GM10248 (cell line): ENCODE measurements at regions not wholly inside any gene's neighbourhood (a gene's known extent, or its start where the extent isn't known, plus 50 kb on each side); places are given as distances from the start of the nearest gene placed in this dataset.

Experiments used
- CTCF ChIA-PET: fragments of 300-600 bp; sonication (Branson Sonifier 250); formaldehyde crosslinking; extraction: SDS; loops from one replicate; lab custom pipeline; 2021; ENCODE audit warnings: antibody characterized with exemption; lab: Yijun Ruan, JAX
- POLR2A ChIA-PET: fragments of 350-650 bp; sonication (Branson Sonifier 250); formaldehyde crosslinking; extraction: SDS; loops from one replicate; lab custom pipeline; 2020; ENCODE audit warnings: antibody characterized with exemption; lab: Yijun Ruan, JAX
- DNase-seq: peaks from one replicate; pipeline ENCODE4 v3.0.0; 2012; ENCODE audit errors: extremely low spot score
- CTCF ChIP-seq: IDR thresholded peaks from 2 replicates; pipeline ENCODE4 v1.5.1; 2012; ENCODE audit warnings: mild to moderate bottlenecking, low read depth; ENCODE audit errors: extremely low read depth, missing control alignments, control extremely low read depth

GRCh38 chr10:6643962-6644361 is 63.9 kb upstream of the PRKCQ start:
- TF ChIP-seq CTCF: no peak
- CTCF ChIA-PET: interaction anchor here (0.9 kb wide), 1 partner anchor 21 kb away, joined by 3 read pairs; no protein-coding TSS in a partner anchor
- no peak for DNase-seq
- POLR2A ChIA-PET: no interaction called here

DNA sequence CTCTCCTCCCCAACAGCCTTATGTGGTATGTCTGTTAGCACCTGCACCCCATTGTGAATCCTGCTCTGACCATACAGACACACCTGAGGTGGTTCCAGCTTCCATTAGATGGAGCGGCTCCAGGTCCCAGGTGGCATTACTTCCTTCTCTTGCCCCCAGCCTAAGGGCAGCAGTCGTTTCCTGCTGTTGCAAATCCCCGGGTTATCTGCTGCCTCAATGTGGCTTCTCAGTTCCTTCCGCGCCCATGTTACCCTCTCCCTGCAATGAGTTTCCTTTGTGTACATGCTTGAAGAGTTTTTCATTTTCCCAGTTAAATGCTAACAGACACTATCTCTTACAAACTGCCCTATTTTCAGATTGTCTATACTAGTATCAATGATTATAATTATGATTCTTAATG is 62.8 kb upstream of the PRKCQ start:
- no peak for TF ChIP-seq CTCF
- POLR2A ChIA-PET: no interaction called here
- CTCF ChIA-PET: interaction anchor here (0.9 kb wide), 1 partner anchor 44 kb away, joined by 3 read pairs; no protein-coding TSS in a partner anchor
- DNase-seq: no peak

DNA sequence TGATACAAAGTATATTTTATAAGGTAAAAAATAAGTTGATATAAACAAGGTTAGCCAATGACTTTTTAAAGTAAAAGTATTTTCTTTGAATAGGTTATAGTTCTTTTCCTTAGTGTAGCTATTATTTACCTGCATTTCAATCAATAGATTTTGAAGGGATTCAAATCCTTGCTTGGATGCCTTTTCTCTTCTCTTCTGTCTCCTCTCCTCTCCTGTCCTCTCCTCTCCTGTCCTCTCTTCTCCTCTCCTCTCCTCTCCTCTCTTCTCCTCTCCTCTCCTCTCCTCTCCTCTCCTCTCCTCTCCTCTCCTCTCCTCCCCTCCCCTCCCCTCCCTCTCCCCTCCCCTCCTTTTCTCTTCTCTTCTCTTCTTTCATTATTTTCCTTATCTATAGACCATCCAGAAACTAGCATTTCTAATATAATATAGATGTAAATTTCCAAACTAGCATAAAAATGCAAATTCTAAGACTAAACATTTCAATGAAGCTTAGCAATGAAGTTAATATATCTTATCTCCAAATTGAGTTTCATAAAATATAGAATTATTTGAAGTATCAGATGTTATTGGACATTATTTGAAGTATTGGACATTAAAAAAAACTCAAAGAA is 60.5 kb upstream of the PRKCQ start:
- no peak for TF ChIP-seq CTCF
- CTCF ChIA-PET: no interaction called here
- POLR2A ChIA-PET: no interaction called here
- DNase-seq: no peak

GRCh38 chr10:6637053-6637452 is 57.0 kb upstream of the PRKCQ start:
- POLR2A ChIA-PET: interaction anchor here (0.6 kb wide), 1 partner anchor 1027 kb away, joined by 3 read pairs; no protein-coding TSS in a partner anchor
- DNase-seq: no peak
- CTCF ChIA-PET: interaction anchor here (1.6 to 3.1 kb wide), 2 partner anchors 11 to 41 kb away, joined by 4 to 15 read pairs; no protein-coding TSS in a partner anchor
- TF ChIP-seq CTCF: no peak

DNA sequence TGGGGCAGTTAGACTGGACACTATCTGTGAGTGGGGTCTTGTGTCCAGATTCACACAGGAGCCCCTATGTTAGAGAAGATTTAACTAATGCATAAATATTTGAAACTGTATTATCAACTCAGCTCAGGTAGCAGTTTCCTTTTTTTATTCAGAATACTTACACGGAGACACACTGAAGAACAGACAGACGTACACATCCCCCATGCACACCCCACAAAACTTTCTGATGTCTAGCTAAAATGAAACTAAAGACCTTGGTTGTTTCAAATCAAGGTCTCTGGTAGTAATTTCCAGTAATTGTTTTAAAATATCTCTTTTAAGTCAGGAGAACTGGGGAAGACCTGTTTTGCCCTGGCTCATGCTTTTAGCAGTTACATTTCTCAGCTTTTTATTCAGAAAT is 55.7 kb upstream of the PRKCQ start:
- ChIA-PET CTCF (interaction anchor here (1.0 kb wide), 1 partner anchor 12 kb away, joined by 3 read pairs; no protein-coding TSS in a partner anchor), POLR2A (no interaction called here)
- no peak for TF ChIP-seq CTCF
- no peak for DNase-seq
